D721Med (cell line): ENCODE measurements at regions not wholly inside any gene's neighbourhood (a gene's known extent, or its start where the extent isn't known, plus 50 kb on each side); places are given as distances from the start of the nearest gene placed in this dataset.

ENCODE experiments used
- DNase-seq: peaks from one replicate; pipeline ENCODE4 v3.0.0; 2011; ENCODE audit warnings: low spot score; ENCODE audit not compliant: insufficient read length
- FAIRE-seq: peaks from 2 replicates; lab custom pipeline; 2011; peaks lifted over from hg19 to GRCh38; lab: Jason Lieb, UNC
- CTCF ChIP-seq: IDR thresholded peaks from 2 replicates; pipeline ENCODE4 v1.5.1; 2012; ENCODE audit warnings: mild to moderate bottlenecking, control low read depth; ENCODE audit not compliant: insufficient read depth; ENCODE audit errors: missing control alignments

DNA sequence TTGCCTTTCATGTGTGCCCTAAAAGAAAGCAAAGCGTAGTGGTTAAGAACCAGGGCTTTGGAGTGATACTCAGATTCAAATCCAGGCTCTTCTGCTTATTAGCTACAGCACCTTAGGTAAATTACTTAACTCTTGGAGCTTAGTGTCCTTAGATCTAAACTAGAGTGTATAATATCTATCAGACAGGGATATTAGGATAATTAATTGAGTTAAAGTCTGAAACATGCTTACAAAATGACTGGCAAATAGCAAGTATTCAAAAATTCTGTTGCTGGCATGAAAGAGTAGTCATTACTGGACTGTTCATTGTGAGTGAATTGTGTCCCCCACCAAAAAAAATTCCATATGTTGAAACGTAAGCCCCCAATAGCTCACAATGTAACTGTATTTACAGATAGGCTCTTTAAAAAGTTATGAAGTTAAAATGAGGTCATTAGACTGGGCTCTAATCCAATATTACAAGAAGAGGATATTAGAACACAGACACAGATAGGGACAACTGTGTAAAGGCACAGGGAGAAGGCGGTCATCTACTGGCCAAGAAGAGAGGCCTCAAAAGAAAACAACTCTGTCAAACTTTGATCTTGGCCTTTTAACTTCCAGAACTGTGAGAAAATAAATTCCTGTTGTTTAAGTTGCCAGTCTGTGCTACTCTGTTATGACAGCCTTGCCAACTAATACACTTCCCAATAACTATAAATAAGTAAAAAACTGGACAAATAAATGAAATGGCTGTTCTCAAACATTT, 60.4 kb upstream of the LRRC3B start:
- DNase-seq (no peak), FAIRE-seq (peak; percentile 6)
- TF ChIP-seq CTCF: no peak
